CD4-positive, alpha-beta T cell (primary cell): ENCODE measurements at regions not wholly inside any gene's neighbourhood (a gene's known extent, or its start where the extent isn't known, plus 50 kb on each side); places are given as distances from the start of the nearest gene placed in this dataset.

Experiments
- ATAC-seq: fragments of 200-7000 bp; cut with Tn5 transposase; one replicate; pipeline ENCODE4 v1.10.0; 2022; ENCODE audit warnings: mild to moderate bottlenecking; ENCODE audit not compliant: poor library complexity
- CTCF ChIA-PET: fragments of 350-600 bp; sonication (Branson Sonifier 250); formaldehyde crosslinking; loops from one replicate; lab custom pipeline; 2021; ENCODE audit warnings: antibody characterized with exemption, inconsistent platforms; lab: Charles Lee
- POLR2A ChIA-PET: fragments of 350-600 bp; sonication (Branson Sonifier 250); formaldehyde crosslinking; loops from one replicate; lab custom pipeline; 2021; ENCODE audit warnings: antibody characterized with exemption, inconsistent platforms; lab: Charles Lee
- DNase-seq, 14 experiments: peaks; one replicate each; pipeline ENCODE4 v3.0.0-alpha.2; 2013 to 2020; ENCODE audit warnings: mixed read lengths in 2 of 14
- H3K27ac ChIP-seq, 2 donors: one replicate each; pipeline versions ENCODE4 v1.5.1 to v1.7.0; 2013; ENCODE audit warnings: low read length in 2 of 2, low read depth in 1 of 2, mild to moderate bottlenecking in 1 of 2
- H3K27me3 ChIP-seq, 2 experiments: 1 replicate in 1 of 2; 2 replicates in 1 of 2; pipeline versions ENCODE4 v1.6.1 to v1.7.0; 2013; ENCODE audit warnings: low read length in 2 of 2, control low read depth in 1 of 2, mild to moderate bottlenecking in 1 of 2, moderate library complexity in 1 of 2; ENCODE audit not compliant: insufficient read depth in 2 of 2, control insufficient read depth in 1 of 2
- H3K36me3 ChIP-seq: one replicate; pipeline ENCODE4 v1.6.1; 2013; ENCODE audit warnings: low read length, control low read depth; ENCODE audit not compliant: insufficient read depth
- H3K4me1 ChIP-seq: one replicate; pipeline ENCODE4 v1.6.1; 2013; ENCODE audit warnings: low read length, control low read depth; ENCODE audit not compliant: insufficient read depth
- H3K4me3 ChIP-seq: one replicate; pipeline ENCODE4 v1.5.1; 2013; ENCODE audit warnings: mild to moderate bottlenecking, low read length, moderate library complexity
- H3K9me3 ChIP-seq, 2 experiments: 1 replicate in 1 of 2; 2 replicates in 1 of 2; pipeline versions ENCODE4 v1.6.1 to v1.7.0; 2013; ENCODE audit warnings: low read length in 2 of 2, mild to moderate bottlenecking in 2 of 2, control low read depth in 1 of 2, moderate library complexity in 1 of 2; ENCODE audit not compliant: control insufficient read depth in 1 of 2, insufficient read depth in 1 of 2
- H3K27ac Mint-ChIP-seq: one replicate; pipeline ENCODE4 v1.8.0; 2020; ENCODE audit warnings: mixed read lengths
- H3K27me3 Mint-ChIP-seq: one replicate; pipeline ENCODE4 v1.8.0; 2021; ENCODE audit warnings: mixed read lengths
- H3K36me3 Mint-ChIP-seq: one replicate; pipeline ENCODE4 v1.8.0; 2021; ENCODE audit warnings: low read depth, mixed read lengths
- H3K4me1 Mint-ChIP-seq: one replicate; pipeline ENCODE4 v1.8.0; 2021; ENCODE audit warnings: low read depth, mixed read lengths
- H3K4me3 Mint-ChIP-seq: one replicate; pipeline ENCODE4 v1.8.0; 2020; ENCODE audit warnings: mild to moderate bottlenecking, mixed read lengths
- H3K9me3 Mint-ChIP-seq: one replicate; pipeline ENCODE4 v1.8.0; 2020; ENCODE audit warnings: mixed read lengths
- CTCF ChIP-seq: fragments of 200-600 bp; IDR thresholded peaks from one replicate; pipeline ENCODE4 v1.8.0; 2022; ENCODE audit warnings: antibody characterized with exemption, mild to moderate bottlenecking
- intact Hi-C, 2 experiments: fragments of 100-400 bp; cut with DNase I in 1 of 2; cut with micrococcal nuclease in 1 of 2; formaldehyde crosslinking; loops; one replicate each; pipeline versions ENCODE4 v1.15.1 to v1.9.0; 2023 to 2025; cut with DNase I, micrococcal nuclease

- DNase-seq: no peak
- H3K4me3 ChIP-seq: no peak overlapping the region
- POLR2A ChIA-PET: interaction anchor here (0.8 kb wide), 1 partner anchor 11 kb away, joined by 3 read pairs; no protein-coding TSS in a partner anchor
- CTCF ChIA-PET: no interaction called here
- no peaks in the 10 kb centered on the region for H3K4me1 ChIP-seq
- H3K36me3 ChIP-seq: no peaks in the 10 kb centered on the region
- no peak for TF ChIP-seq CTCF
- intact Hi-C loops: no loop called here
- no peak overlapping the region for H3K27ac ChIP-seq
- H3K4me1 Mint-ChIP-seq: no peaks in the 10 kb centered on the region
- H3K27me3 Mint-ChIP-seq: peaks cover 10% of the 10 kb centered on the region
- no peak overlapping the region for H3K4me3 Mint-ChIP-seq
- H3K9me3 Mint-ChIP-seq: no peaks in the 10 kb centered on the region
- H3K27ac Mint-ChIP-seq: no peak overlapping the region
- H3K9me3 ChIP-seq: no peaks in the 10 kb centered on the region
- no peaks in the 10 kb centered on the region for H3K36me3 Mint-ChIP-seq
- ATAC-seq: no peak
- peaks cover 0 to 7% of the 10 kb centered on the region in 2 experiments for H3K27me3 ChIP-seq
Observed at GRCh38 chr7:18157233-18157632, 129.6 kb upstream of the PRPS1L1 start.

- Histone ChIP-seq H3K27me3 (peaks cover 0 to 3% of the 10 kb centered on the region in 2 experiments), H3K4me1 (no peaks in the 10 kb centered on the region), H3K27ac (no peak overlapping the region), H3K9me3 (no peaks in the 10 kb centered on the region), H3K36me3 (no peaks in the 10 kb centered on the region), H3K4me3 (no peak overlapping the region)
- no peak for TF ChIP-seq CTCF
- Mint-ChIP-seq H3K36me3 (no peaks in the 10 kb centered on the region), H3K4me1 (no peaks in the 10 kb centered on the region), H3K9me3 (no peaks in the 10 kb centered on the region), H3K27me3 (no peaks in the 10 kb centered on the region), H3K27ac (no peak overlapping the region), H3K4me3 (no peak overlapping the region)
- POLR2A ChIA-PET: no interaction called here
- DNase-seq (no peak), ATAC-seq (no peak)
- CTCF ChIA-PET: no interaction called here
- intact Hi-C loops: no loop called here
Observed at GRCh38 chr7:18162657-18163056, 135.0 kb upstream of the PRPS1L1 start.

GRCh38 chr7:18163091-18163490 is 135.4 kb upstream of the PRPS1L1 start:
- TF ChIP-seq CTCF: no peak
- POLR2A ChIA-PET: no interaction called here

More at GRCh38 chr7:18163091-18163490, 135.4 kb upstream of the PRPS1L1 start:
- no peaks in the 10 kb centered on the region for H3K27me3 Mint-ChIP-seq
- no peak overlapping the region for H3K27ac ChIP-seq
- no peaks in the 10 kb centered on the region for H3K9me3 Mint-ChIP-seq
- H3K4me1 ChIP-seq: no peaks in the 10 kb centered on the region
- no peak for DNase-seq
- no peaks in the 10 kb centered on the region for H3K9me3 ChIP-seq
- no peaks in the 10 kb centered on the region for H3K4me1 Mint-ChIP-seq
- no peaks in the 10 kb centered on the region for H3K36me3 ChIP-seq
- no peak overlapping the region for H3K4me3 ChIP-seq
- H3K4me3 Mint-ChIP-seq: no peak overlapping the region
- peaks cover 0 to 3% of the 10 kb centered on the region in 2 experiments for H3K27me3 ChIP-seq
- H3K36me3 Mint-ChIP-seq: no peaks in the 10 kb centered on the region
- ATAC-seq: no peak
- CTCF ChIA-PET: no interaction called here
- no peak overlapping the region for H3K27ac Mint-ChIP-seq
- intact Hi-C loops: no loop called here
